ENCODE measurements at regions not wholly inside any gene's neighbourhood (a gene's known extent, or its start where the extent isn't known, plus 50 kb on each side); places are given as distances from the start of the nearest gene placed in this dataset.
"Not testable (repeated sequence)": the region's sequence is repeated elsewhere in the genome, so short reads cannot be mapped to it uniquely, and the experiment has no call there.

- WGBS, 2 donors, result 51 to 57% methylated on average over 3 of the region's 3 CpGs
Measured at GRCh38 chr2:144619760-144620159, 99.8 kb upstream of the ZEB2 start.

DNA sequence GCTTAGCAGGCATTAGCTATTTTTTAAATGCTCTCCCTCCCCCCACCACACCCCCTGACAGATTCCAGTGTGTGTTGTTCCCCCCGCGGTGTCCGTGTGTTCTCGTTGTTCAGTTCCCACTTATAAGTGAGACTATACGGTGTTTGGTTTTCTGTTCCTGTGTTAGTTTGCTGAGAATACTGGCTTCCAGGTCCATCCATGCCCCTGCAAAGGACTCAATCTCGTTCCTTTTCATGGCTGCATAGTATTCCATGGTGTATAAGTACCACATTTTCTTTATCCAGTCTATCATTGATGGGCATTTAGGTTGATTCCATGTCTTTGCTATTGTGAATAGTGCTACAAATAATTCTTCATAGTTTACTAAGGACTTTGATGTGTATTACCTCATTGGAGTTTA, 97.3 kb upstream of the ZEB2 start:
- DNase-seq; H3K4me1 ChIP-seq; H3K9me3 ChIP-seq; H3K27ac ChIP-seq; H3K27me3 ChIP-seq; H3K36me3 ChIP-seq; H3K4me3 ChIP-seq; intact Hi-C loops (cut with DNase I): not testable (repeated sequence)
- WGBS, 2 donors, result 85 to 94% methylated on average over 6 of the region's 6 CpGs

More at GRCh38 chr2:144619760-144620159, 99.8 kb upstream of the ZEB2 start:
- H3K36me3 ChIP-seq, result no peaks in the 10 kb centered on the region
- no peak overlapping the region for H3K4me3 ChIP-seq
- DNase-seq, result no peak
- H3K27me3 ChIP-seq, result no peaks in the 10 kb centered on the region
- no peak for TF ChIP-seq EP300 (IDR thresholded peaks at IDR 0.05)
- no peak for TF ChIP-seq POLR2A (IDR thresholded peaks at IDR 0.05)
- no peak for TF ChIP-seq POLR2AphosphoS5 (IDR thresholded peaks at IDR 0.05)
- TF ChIP-seq CTCF (IDR thresholded peaks at IDR 0.05), result no peak
- H3K9me3 ChIP-seq, result peaks cover 0 to 3% (median 0%) of the 10 kb centered on the region in 4 donors
- intact Hi-C loops (cut with DNase I), result no loop called here
- no peak overlapping the region for H3K27ac ChIP-seq
- H3K4me1 ChIP-seq, result no peaks in the 10 kb centered on the region

DNA sequence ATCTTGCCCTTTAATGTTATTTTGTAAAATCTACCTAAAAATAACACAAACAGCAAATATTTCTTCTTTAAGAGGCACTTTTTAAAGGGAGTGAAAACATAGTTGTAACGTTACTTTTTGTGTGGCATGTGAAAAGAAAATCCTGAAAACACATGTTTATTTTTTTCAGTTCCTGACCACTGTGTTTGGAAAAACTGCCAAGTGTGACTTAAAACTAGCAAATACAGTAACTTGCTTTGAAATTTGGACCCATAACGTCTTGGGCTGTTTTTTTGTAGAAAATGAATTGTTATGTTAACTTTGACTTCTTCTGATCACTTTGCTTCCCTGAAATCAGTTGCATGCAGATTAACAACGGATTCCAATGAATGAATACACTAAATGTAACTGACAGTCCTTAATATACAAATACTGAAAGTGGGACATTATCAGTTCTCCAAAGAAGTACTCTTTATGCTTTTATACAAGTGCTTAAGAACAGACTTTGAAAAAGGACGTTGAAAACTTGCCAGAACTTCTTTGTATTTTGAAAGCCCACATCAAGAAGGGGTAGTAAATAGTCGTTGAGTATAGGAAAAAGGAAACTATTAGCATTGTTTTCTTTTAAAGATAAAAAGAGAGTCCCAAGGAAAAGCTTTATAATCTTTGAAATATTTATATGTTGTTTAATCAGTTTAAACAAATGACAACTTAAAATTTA, 96.1 kb upstream of the ZEB2 start:
- intact Hi-C loops (cut with DNase I), result no loop called here
- Histone ChIP-seq H3K4me3 (no peak overlapping the region), H3K36me3 (no peaks in the 10 kb centered on the region), H3K27ac (no peak overlapping the region), H3K9me3 (peaks cover 0 to 3% (median 0%) of the 10 kb centered on the region in 4 donors), H3K4me1 (no peaks in the 10 kb centered on the region), H3K27me3 (no peaks in the 10 kb centered on the region)
- no peak for TF ChIP-seq EP300 (IDR thresholded peaks at IDR 0.05)
- no peak for TF ChIP-seq CTCF (IDR thresholded peaks at IDR 0.05)
- TF ChIP-seq POLR2AphosphoS5 (IDR thresholded peaks at IDR 0.05), result no peak
- TF ChIP-seq POLR2A (IDR thresholded peaks at IDR 0.05), result no peak
- DNase-seq, result no peak
- 26 to 40% methylated on average over 5 of the region's 5 CpGs for WGBS, 2 donors

DNA sequence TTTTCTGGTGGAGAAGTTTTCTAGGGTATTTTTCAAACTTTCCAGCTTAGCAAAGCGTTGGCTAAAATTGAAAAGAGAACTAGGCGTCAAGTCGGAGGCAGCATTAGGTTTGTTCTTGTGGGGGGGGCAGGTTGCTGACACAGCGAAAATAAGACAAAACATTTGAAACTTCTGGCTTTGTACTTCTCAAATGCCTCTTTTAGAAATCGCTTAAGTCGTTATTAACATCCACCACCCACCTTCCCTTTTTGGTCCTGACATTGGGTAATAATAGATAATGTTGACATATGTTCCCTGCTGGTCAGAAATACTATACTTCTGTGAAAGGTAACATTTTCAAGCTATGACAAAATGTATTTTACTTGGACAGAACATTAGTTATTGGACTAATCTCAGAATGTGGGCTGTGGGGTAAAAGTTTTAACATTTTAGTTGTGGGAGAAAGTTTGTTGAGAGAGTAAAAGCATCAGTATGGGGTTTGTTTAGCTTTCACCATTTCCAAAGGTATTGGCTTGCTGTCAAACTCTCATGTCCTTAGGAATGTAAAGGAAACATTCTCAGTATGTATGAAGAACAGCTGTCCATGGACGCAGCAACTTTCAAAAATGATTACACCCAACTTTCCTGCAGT, 88.1 kb upstream of the ZEB2 start:
- Histone ChIP-seq H3K27ac (peak overlapping the region in 2 of 4 donors; percentile 40 to 50), H3K4me3 (no peak overlapping the region), H3K4me1 (no peaks in the 10 kb centered on the region), H3K27me3 (no peaks in the 10 kb centered on the region), H3K36me3 (no peaks in the 10 kb centered on the region), H3K9me3 (no peaks in the 10 kb centered on the region)
- intact Hi-C loops (cut with DNase I), result no loop called here
- 65 to 74% methylated on average over 7 of the region's 7 CpGs for WGBS, 2 donors
- DNase-seq, result peak; percentile 68
- no peak for TF ChIP-seq EP300 (IDR thresholded peaks at IDR 0.05)
- peak in 1 of 4 donors; percentile 17 for TF ChIP-seq POLR2AphosphoS5 (IDR thresholded peaks at IDR 0.05)
- TF ChIP-seq POLR2A (IDR thresholded peaks at IDR 0.05), result no peak

DNA sequence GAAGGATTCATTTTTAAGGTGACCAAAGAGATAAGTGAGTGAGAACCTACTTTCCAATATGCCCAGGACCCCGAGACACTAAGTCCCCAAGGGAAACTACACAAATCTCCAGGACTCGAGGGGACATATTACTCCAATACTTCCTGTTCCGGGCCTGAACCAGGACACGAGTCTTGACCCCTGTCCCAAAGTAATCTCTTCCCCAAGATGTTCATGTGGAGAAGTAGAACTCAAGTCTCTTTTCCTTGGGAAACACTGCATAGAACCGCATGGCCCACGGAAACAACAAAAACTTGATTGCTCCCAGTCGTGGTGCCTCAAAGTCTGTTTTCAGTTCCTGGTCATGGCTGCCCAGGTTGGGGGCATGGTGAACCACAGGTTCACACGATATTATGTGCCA, 87.2 kb upstream of the ZEB2 start:
- H3K9me3 ChIP-seq, result no peaks in the 10 kb centered on the region
- intact Hi-C loops (cut with DNase I), result no loop called here
- H3K27ac ChIP-seq, result peak overlapping the region in 3 of 4 donors; percentile 43 to 60 (median 50)

More for the DNA sequence above, 87.2 kb upstream of the ZEB2 start:
- no peak overlapping the region for H3K4me3 ChIP-seq
- no peaks in the 10 kb centered on the region for H3K4me1 ChIP-seq
- TF ChIP-seq POLR2AphosphoS5 (IDR thresholded peaks at IDR 0.05) (no peak), CTCF (IDR thresholded peaks at IDR 0.05) (no peak), EP300 (IDR thresholded peaks at IDR 0.05) (no peak), POLR2A (IDR thresholded peaks at IDR 0.05) (no peak)
- WGBS, 2 donors, result 86% methylated on average over 8 of the region's 8 CpGs
- no peak for DNase-seq
- H3K36me3 ChIP-seq, result no peaks in the 10 kb centered on the region
- H3K27me3 ChIP-seq, result no peaks in the 10 kb centered on the region

Data from sigmoid colon (tissue), 6 donors.